Uterus (tissue), 2 donors: ENCODE measurements at regions not wholly inside any gene's neighbourhood (a gene's known extent, or its start where the extent isn't known, plus 50 kb on each side); places are given as distances from the start of the nearest gene placed in this dataset.

Experiments used
- CTCF ChIP-seq, 4 experiments: fragments of 200-600 bp in 2 of 4; fragments of 450-650 bp in 2 of 4; sonication (generic) in 2 of 4; IDR thresholded peaks; one replicate each; pipeline ENCODE4 v1.5.1; 2016 to 2019; ENCODE audit warnings: antibody characterized with exemption in 4 of 4, mild to moderate bottlenecking in 2 of 4, moderate library complexity in 1 of 4
- POLR2A ChIP-seq, 2 donors: fragments of 450-650 bp; IDR thresholded peaks; one replicate each; pipeline ENCODE4 v1.6.1; 2016; ENCODE audit warnings: antibody characterized with exemption in 2 of 2, mild to moderate bottlenecking in 1 of 2, moderate library complexity in 1 of 2

- TF ChIP-seq CTCF (IDR thresholded peaks at IDR 0.05), result no peak
- TF ChIP-seq POLR2A (IDR thresholded peaks at IDR 0.05), result no peak
These were observed 58.9 kb downstream of the DIRAS3 start for GRCh38 chr1:67991546-67991945.
